ENCODE measurements at regions not wholly inside any gene's neighbourhood (a gene's known extent, or its start where the extent isn't known, plus 50 kb on each side); places are given as distances from the start of the nearest gene placed in this dataset.

DNA sequence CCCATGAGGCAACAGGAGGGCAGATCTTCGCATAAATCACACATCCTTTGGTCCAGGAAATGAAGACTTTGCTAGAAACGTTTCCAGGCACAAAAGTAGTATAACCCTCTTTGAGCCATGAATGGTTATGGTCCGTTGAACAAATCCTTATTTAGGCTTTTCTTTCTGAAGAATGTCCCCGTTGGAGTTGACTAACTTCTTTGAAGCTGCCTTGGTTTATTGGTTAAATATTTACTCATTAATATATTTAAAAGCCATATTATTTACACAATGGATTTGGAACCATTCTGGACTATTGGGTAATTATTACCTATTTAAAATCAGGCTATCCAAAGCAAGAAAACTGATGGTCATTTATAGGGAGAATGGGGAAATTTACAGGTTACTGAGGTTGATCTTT lies 347.6 kb upstream of the SLC30A5 start:
- H3K9ac ChIP-seq (ENCODE audit: low read depth, low read length), result no peak overlapping the region
- H3K4me1 ChIP-seq (ENCODE audit: insufficient read depth, low read length), result peaks cover 10% of the 10 kb centered on the region; the same call in 1 of the 2 replicates
- DNase-seq, result no peak
- no peaks in the 10 kb centered on the region for H3K36me3 ChIP-seq (ENCODE audit: insufficient read depth, low read length)
- no peak overlapping the region for H3K4me3 ChIP-seq (ENCODE audit: low read depth in 1 of 2, low read length in 2 of 2)
- H3K79me2 ChIP-seq (ENCODE audit: insufficient read depth, low read length), result no peaks in the 10 kb centered on the region
- no peak for TF ChIP-seq EZH2 (IDR thresholded peaks at IDR 0.05; ENCODE audit: borderline replicate concordance, low read depth, low read length, severe bottlenecking)
- TF ChIP-seq CTCF (IDR thresholded peaks at IDR 0.05; ENCODE audit: borderline replicate concordance, extremely low read depth, low read length, poor library complexity, severe bottlenecking), result no peak
- no peak for ATAC-seq (ENCODE audit: insufficient read depth, low read depth)
- H3K27ac ChIP-seq (ENCODE audit: low read length), result no peak overlapping the region
- no peak overlapping the region for H3K4me2 ChIP-seq (ENCODE audit: insufficient read depth, low read length)
- H3K27me3 ChIP-seq (ENCODE audit: insufficient read depth, low read length, poor library complexity), result no peaks in the 10 kb centered on the region
- no peaks in the 10 kb centered on the region for H3K9me3 ChIP-seq (ENCODE audit: insufficient read depth, low read length, severe bottlenecking)
- H2AFZ ChIP-seq (ENCODE audit: low read depth, low read length), result no peak overlapping the region
- H4K20me1 ChIP-seq (ENCODE audit: insufficient read depth, low read length), result no peaks in the 10 kb centered on the region

DNA sequence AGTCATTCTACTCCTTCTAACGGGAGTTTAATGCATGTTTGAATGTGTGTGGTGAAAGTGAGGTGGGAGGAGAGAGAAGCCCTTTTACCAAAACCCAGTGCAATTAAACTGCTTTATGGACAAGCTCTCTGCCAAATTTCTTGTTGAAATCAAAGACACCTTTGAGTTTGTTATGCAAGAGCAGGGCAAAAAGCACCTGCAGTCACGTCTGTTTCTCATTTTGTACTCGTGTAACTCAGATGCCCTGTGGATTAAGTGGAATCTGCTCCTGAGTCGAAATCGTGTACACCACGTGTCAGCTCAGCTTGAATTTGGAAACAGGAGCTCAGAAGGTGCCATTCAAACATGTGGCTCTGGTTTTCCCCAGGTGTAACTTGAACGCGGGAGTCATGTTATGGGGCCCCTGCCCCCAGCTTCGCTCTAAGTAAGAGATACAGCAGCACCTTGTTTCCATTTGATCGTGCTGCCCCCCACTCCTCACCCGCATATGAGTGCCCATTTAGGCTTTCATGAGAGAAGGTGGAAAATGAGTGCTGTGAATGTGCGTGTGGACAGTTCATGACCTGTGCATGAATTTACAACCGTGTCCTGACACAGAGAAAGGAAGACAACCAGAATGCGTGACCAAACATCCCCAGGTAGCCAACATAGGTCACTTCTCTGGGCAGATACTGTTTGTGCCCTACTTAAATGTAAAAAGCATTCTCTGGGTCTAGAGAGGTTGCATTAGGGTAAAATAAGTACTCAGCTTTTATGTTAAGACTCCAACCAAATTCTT lies 347.0 kb upstream of the SLC30A5 start:
- Histone ChIP-seq H3K79me2 (ENCODE audit: insufficient read depth, low read length) (no peaks in the 10 kb centered on the region), H3K4me1 (ENCODE audit: insufficient read depth, low read length) (peaks cover 10% of the 10 kb centered on the region; the same call in 1 of the 2 replicates), H3K4me2 (ENCODE audit: insufficient read depth, low read length) (no peak overlapping the region), H3K27ac (ENCODE audit: low read length) (no peak overlapping the region), H3K9me3 (ENCODE audit: insufficient read depth, low read length, severe bottlenecking) (no peaks in the 10 kb centered on the region), H2AFZ (ENCODE audit: low read depth, low read length) (no peak overlapping the region), H3K27me3 (ENCODE audit: insufficient read depth, low read length, poor library complexity) (no peaks in the 10 kb centered on the region), H4K20me1 (ENCODE audit: insufficient read depth, low read length) (no peaks in the 10 kb centered on the region), H3K36me3 (ENCODE audit: insufficient read depth, low read length) (no peaks in the 10 kb centered on the region), H3K9ac (ENCODE audit: low read depth, low read length) (no peak overlapping the region), H3K4me3 (ENCODE audit: low read depth in 1 of 2, low read length in 2 of 2) (no peak overlapping the region)
- DNase-seq (no peak), ATAC-seq (ENCODE audit: insufficient read depth, low read depth) (no peak)
- TF ChIP-seq CTCF (IDR thresholded peaks at IDR 0.05; ENCODE audit: borderline replicate concordance, extremely low read depth, low read length, poor library complexity, severe bottlenecking) (no peak), EZH2 (IDR thresholded peaks at IDR 0.05; ENCODE audit: borderline replicate concordance, low read depth, low read length, severe bottlenecking) (no peak)

- H3K9me3 ChIP-seq (ENCODE audit: insufficient read depth, low read length, severe bottlenecking), result no peaks in the 10 kb centered on the region
- H3K4me2 ChIP-seq (ENCODE audit: insufficient read depth, low read length), result no peak overlapping the region
- ATAC-seq (ENCODE audit: insufficient read depth, low read depth), result no peak
These were observed 346.3 kb upstream of the SLC30A5 start for GRCh38 chr5:68747521-68747920.

More at GRCh38 chr5:68747521-68747920, 346.3 kb upstream of the SLC30A5 start:
- H3K4me1 ChIP-seq (ENCODE audit: insufficient read depth, low read length), result peaks cover 10% of the 10 kb centered on the region; the same call in 1 of the 2 replicates
- H2AFZ ChIP-seq (ENCODE audit: low read depth, low read length), result no peak overlapping the region
- no peaks in the 10 kb centered on the region for H3K79me2 ChIP-seq (ENCODE audit: insufficient read depth, low read length)
- H4K20me1 ChIP-seq (ENCODE audit: insufficient read depth, low read length), result no peaks in the 10 kb centered on the region
- H3K4me3 ChIP-seq (ENCODE audit: low read depth in 1 of 2, low read length in 2 of 2), result no peak overlapping the region
- TF ChIP-seq EZH2 (IDR thresholded peaks at IDR 0.05; ENCODE audit: borderline replicate concordance, low read depth, low read length, severe bottlenecking) (no peak), CTCF (IDR thresholded peaks at IDR 0.05; ENCODE audit: borderline replicate concordance, extremely low read depth, low read length, poor library complexity, severe bottlenecking) (no peak)
- no peak overlapping the region for H3K9ac ChIP-seq (ENCODE audit: low read depth, low read length)
- no peaks in the 10 kb centered on the region for H3K27me3 ChIP-seq (ENCODE audit: insufficient read depth, low read length, poor library complexity)
- H3K27ac ChIP-seq (ENCODE audit: low read length), result no peak overlapping the region
- no peak for DNase-seq
- no peaks in the 10 kb centered on the region for H3K36me3 ChIP-seq (ENCODE audit: insufficient read depth, low read length)

All from DND-41 (cell line).